Vagina (tissue), 2 donors: ENCODE measurements at regions not wholly inside any gene's neighbourhood (a gene's known extent, or its start where the extent isn't known, plus 50 kb on each side); places are given as distances from the start of the nearest gene placed in this dataset.

Source experiments
- POLR2A ChIP-seq, 2 donors: fragments of 450-650 bp; IDR thresholded peaks; one replicate each; pipeline ENCODE4 v1.6.1; 2017; ENCODE audit warnings: antibody characterized with exemption in 2 of 2, mild to moderate bottlenecking in 2 of 2, moderate library complexity in 2 of 2
- POLR2AphosphoS5 ChIP-seq, 2 donors: sonication (generic); formaldehyde crosslinking; IDR thresholded peaks; one replicate each; pipeline ENCODE4 v1.9.0; 2017; ENCODE audit warnings: antibody characterized with exemption in 2 of 2, mild to moderate bottlenecking in 2 of 2, low read depth in 1 of 2; ENCODE audit not compliant: insufficient read depth in 1 of 2
- TF ChIP-seq, protein P1 (sequence below), 3 experiments: fragments of 450-650 bp in 2 of 3; fragments of 200-600 bp in 1 of 3; sonication (generic) in 1 of 3; IDR thresholded peaks; one replicate each; pipeline ENCODE4 v1.5.1; 2017 to 2019; ENCODE audit warnings: antibody characterized with exemption in 3 of 3, mild to moderate bottlenecking in 2 of 3, moderate library complexity in 2 of 3

DNA sequence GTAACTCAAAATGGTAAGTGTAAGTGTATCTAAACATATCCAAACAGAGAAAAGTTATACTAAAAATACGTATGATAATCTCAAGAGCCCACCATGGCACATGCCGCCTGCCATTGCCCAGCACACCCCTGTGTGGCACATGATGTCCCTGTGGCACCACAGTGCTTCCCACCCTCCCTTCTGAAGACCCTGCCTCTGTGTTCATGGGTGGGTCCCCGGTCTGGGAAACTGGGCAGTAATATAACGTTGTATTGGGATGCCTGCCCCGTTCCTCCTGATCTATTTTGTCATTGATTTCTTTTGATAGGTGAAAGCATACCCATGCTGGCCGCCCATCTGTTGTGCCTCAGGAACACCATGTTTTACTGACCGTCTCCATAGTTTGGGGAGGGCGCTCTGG lies 296.8 kb upstream of the SHH start:
- TF ChIP-seq, protein P1, sequence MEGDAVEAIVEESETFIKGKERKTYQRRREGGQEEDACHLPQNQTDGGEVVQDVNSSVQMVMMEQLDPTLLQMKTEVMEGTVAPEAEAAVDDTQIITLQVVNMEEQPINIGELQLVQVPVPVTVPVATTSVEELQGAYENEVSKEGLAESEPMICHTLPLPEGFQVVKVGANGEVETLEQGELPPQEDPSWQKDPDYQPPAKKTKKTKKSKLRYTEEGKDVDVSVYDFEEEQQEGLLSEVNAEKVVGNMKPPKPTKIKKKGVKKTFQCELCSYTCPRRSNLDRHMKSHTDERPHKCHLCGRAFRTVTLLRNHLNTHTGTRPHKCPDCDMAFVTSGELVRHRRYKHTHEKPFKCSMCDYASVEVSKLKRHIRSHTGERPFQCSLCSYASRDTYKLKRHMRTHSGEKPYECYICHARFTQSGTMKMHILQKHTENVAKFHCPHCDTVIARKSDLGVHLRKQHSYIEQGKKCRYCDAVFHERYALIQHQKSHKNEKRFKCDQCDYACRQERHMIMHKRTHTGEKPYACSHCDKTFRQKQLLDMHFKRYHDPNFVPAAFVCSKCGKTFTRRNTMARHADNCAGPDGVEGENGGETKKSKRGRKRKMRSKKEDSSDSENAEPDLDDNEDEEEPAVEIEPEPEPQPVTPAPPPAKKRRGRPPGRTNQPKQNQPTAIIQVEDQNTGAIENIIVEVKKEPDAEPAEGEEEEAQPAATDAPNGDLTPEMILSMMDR (IDR thresholded peaks at IDR 0.05): no peak
- TF ChIP-seq POLR2A (IDR thresholded peaks at IDR 0.05): no peak
- TF ChIP-seq POLR2AphosphoS5 (IDR thresholded peaks at IDR 0.05; ENCODE audit: insufficient read depth in 1 of 2, low read depth in 1 of 2): no peak
